NCI-H526 (cell line): ENCODE measurements at regions not wholly inside any gene's neighbourhood (a gene's known extent, or its start where the extent isn't known, plus 50 kb on each side); places are given as distances from the start of the nearest gene placed in this dataset.
"Not testable (repeated sequence)": the region's sequence is repeated elsewhere in the genome, so short reads cannot be mapped to it uniquely, and the experiment has no call there.

ENCODE experiments used
- DNase-seq, 2 experiments: peaks; one replicate each; lab custom pipeline; 2025; lab: John Stamatoyannopoulos, UW

DNA sequence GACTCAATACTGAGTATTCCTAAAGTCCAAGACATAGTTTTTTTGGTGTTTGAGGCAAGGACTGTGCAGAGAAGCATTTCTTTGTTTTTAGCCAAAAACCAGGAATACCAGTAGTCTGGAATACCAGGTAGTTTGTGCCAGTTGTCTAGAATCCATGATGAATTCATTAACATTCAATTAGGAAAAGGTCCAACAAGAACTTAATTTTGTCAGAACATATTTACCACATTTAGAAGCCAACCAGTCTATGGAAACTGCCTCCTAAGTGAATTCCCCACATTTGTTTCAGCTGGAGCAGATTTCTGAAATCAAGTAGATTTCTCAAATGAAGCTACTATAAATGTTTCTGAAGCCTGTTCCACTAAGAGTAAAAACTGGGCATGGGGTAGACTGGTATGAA is 1584.8 kb upstream of the ADGRL3 start:
- DNase-seq: no peak

DNA sequence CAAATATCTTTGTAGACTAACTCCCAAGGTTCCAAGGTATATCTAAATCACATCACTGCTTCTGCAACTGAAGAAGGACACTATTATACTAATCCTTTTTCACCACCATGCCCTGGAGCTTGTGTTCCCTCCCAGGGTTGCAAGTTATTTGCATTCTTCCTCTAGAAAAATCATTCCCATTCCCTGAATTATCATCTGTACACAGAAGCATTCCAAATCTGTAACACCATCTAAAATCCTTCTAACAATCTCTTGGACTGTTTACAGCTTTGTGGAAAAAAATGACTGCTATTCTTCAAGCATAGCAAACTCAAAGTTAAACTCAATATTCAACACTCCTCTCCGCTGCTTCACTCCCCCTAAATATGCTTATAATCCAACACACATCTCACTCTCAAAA is 1570.8 kb upstream of the ADGRL3 start:
- DNase-seq: no peak

DNA sequence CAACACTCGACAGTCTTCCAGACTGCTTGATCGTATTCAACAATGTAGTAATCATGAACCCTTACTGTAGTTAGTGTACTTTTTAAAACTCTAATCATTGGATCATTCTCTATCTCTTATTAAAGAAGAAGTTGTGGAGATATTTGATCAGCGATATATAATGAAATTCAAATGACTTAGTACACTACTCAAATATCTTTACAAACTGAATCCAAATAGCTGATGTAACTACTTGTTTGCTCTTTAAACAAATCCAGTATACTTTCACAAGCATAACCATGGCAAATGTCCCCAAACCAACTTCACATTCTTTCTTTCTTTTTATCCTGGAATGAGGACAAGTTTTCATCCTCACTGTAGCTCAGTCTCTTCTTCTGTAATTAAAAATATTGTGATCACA is 1569.9 kb upstream of the ADGRL3 start:
- no peak for DNase-seq

DNA sequence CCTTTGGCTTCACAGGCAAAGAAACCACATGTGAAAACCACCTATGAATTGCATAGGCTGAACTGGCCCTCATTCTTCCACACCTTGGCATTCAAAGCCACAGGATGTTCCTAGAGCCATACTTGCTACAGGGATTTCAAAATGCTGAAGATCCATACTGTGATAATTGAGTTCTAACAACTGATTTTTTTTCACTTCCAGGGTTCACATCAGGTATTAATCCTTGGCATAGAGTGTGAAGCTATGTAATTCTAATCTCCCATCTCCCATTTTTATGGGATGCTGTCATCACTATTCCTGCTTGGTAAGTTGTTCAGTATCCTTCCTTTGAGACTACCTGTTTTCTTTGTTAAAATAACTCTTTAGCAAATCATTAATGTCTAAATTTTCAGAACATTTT is 1569.2 kb upstream of the ADGRL3 start:
- no peak for DNase-seq

DNA sequence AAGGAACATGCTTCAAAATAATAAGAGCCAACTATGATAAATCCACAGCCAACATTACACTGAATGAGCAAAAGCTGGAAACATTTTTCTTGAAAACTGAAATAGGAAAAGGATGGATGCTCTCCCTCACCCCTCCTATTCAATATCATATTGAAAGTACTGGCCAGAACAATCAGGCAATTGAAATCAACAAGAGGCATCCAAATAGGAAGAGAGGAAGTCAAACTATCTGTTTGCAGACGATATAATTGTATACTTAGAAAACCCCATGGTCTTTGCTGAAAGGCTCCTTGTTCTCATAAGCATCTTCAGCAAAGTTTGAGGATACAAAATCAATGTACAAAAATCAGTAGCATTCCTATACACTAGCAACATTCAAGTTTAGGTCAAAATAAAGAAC is 1562.5 kb upstream of the ADGRL3 start:
- no peak for DNase-seq

DNA sequence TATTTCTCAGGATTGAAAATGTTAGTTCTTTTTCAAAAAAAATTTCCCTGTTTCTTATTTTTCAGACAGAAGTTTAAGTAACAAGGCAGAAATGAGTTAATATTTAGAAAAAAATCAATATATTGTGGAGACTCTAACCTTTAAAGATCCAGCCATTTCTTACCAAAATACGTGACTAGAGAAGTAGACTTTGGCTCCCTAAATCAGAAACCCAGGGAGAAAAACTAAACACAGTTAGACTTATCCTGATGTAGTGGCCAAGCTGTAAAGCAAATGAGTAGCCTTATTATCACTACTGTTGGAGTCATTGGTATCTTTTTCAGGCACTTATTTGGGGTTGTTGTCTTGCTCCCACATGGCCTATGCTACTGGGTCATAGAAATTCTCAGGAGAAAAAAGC is 1556.4 kb upstream of the ADGRL3 start:
- no peak for DNase-seq

DNA sequence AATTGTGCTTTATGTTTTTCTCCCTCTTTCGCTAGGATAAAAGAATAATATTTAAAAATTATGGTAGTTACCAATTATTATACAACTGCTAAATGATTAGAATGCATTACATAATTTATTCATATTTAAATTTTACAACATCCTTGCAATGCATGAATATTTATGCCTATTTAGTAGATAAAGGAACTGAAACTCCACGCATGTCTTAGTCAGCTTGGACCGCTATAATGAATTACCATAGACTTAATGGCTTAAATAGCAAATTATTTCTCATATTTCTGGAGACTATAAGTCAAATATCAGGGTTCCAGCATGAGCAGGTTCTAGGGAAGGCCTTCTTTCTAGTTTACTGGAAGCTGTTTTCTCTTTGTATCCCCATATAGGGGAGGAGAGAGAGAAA is 1555.4 kb upstream of the ADGRL3 start:
- DNase-seq: no peak

DNA sequence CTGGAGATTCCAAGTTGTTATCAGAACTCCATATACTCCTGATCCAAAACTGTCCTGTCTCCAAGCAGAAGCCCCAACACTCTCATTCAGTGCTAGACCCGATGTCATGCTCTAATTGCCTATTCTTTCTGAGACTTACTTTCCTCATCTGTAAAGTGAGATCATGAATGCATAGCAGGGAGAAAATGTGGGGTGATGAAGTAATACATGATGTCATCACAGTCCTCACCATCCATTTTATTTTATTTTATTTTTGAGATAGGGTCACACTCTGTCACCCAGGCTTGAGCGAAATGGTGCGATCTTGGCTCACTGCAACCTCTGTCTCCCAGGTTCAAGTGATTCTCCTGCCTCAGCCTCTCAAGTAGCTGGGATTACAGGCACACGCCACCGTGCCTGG is 1554.0 kb upstream of the ADGRL3 start:
- DNase-seq: no peak

DNA sequence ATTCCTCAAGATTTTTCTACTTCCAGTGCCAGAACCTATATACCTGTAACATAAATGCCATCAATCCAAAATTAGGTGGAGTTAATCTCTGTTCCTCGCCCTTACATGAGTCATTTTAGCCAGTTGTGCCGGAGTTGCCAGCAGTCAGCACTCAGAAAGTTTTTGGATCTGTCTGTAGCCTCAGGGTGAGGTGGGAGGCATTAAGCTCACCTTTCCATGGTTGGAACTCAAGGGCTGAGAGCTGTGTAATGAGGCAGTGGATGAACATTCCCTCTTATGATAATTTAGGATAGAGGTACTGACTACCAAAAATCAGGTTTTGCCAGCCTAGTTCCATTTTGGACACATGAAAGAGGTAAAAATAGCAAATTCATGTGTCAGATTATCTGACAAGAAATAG is 1553.1 kb upstream of the ADGRL3 start:
- no peak for DNase-seq

DNA sequence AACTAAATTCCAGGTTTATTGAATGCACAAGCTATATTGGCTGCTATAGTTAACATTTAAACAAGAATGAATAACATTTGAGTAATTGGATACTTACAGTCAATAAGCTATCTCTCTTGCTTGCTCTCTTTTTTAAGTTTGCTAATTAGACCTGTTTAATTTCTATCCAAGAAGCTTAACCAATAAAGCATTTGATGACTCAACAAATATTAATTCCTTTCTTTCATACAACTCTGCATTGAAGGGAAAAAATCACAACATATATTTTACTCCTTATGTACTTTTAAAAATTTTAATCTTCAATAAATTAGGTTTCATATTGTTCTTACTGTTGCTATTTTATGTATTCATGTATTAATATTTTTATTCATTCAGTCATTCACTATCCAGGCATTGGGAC is 1552.6 kb upstream of the ADGRL3 start:
- no peak for DNase-seq

DNA sequence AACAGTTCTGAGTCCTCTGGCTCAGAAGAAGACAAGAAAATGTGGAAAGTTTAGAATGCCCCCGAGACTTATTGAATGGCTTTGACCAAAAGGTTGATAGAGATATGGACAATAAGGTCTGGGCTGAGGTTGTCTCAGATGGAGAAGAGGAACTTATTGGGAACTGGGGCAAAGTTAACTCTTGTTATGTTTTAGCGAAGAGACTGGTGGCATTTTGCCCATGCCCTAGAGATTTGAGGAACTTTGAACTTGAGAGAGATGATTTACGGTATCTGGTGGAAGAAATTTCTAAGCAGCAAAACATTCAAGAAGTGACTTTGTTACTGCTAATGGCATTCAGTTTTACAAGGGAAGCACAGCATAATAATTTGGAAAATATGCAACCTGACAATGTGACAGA is 1549.3 kb upstream of the ADGRL3 start:
- DNase-seq: no peak

DNA sequence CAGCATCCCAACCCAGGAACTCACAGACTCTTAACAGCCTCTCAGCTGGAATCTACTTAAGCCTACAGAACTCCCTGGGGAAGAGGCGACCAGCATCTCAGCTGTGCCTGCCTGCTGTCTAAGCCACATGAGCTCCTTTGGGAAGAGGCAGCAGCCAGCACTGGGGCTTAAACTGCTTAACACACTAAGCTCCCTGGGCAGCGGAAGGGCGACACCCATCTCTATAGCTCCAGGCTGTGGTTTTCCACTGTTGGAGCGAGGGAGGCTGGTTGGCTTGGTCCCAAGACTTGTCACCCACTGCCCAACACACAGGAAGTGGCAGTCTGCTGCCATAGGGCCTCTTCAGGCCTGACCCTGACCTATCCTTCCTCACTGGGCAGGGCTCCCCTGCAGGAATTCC is 1544.1 kb upstream of the ADGRL3 start:
- no peak for DNase-seq

DNA sequence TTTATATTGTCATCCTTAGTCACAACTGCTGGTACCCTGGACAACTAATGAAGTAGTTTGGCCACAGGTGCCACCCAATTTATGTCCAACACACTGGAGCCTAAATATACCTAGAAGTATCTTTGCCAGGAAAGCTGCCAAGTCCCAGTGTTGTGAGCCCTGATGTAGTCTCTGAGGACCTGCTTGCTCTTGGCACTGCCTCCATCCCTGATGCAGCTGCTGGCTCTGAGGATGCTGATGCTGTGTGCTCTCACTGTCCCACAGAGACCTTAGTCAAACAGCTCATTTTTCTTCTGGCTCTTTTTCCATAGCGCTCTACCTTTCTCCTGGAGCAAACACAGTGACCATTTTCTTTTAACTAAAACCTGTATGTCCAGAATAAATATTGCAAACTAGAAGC is 1535.4 kb upstream of the ADGRL3 start:
- no peak for DNase-seq

DNA sequence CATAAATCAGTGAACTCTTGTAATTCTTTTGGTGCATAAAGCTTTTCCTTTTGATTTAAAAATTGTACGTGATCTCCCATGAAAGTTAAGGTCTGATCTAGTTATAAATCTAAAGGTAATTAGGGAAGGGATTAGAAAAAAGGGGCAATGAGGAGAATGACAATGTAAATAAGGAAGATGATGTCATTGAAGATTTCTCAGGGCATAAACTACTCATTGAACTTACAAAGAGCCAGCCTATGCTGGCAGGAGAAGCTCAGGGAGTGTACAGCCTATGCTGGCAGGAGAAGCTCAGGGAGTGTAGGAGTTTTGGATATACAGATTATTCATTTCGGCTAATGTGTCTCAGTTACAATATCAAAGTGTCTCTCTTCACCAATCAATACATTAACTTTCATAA is 1533.5 kb upstream of the ADGRL3 start:
- no peak for DNase-seq

DNA sequence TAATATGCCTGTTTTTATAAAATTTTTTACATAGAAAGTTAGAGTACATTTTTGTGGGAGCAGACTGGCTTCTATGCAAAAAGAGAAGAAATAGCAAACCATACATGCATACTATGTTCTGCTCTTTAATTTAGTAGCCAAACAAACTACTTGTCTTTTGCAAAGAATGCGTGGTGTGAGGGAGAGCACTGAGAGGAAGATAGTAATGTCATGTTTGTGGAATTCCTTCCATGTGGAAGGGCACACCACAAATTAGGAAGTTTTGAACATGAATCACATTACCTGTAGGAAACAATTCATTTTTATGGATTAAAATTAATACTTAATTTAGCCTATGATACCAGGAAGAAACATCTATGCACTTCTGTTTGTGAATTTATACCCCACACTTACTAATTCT is 1529.1 kb upstream of the ADGRL3 start:
- DNase-seq: no peak

DNA sequence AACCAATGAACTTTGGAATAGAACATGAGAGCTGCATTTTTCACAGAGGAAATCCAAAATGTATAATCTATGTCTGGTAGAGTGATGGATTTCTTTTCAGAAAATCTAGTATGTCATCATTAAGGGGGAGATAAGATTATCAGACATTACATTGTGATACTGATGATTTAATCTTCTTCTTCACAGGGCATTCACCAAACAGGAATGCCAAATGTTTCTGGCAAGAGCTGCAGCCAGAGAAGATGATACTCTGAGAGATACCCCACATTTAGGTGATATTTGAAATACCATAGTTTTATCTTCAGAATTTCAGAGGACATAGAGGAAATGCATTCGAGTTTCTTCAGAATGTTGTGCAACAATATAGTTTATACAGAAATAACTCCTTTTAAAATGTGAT is 1523.7 kb upstream of the ADGRL3 start:
- DNase-seq: no peak

DNA sequence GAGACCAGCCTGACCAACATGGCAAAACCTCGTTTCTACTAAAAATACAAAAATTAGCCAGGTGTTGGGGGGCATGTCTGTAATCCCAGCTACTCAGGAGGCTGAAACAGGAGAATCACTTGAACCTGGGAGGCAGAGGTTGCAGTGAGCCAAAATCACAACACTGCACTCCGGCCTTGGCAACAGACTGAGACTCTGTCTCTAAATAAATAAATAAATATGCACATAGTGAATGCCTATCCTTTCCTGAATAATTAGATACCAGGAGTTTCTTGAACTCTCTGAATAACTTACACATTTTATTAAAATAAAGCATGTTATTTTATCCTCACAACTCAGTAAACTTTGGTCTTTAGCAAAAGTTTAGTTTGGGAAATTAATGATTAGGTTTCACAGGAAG is 1523.1 kb upstream of the ADGRL3 start:
- DNase-seq: not testable (repeated sequence)

DNA sequence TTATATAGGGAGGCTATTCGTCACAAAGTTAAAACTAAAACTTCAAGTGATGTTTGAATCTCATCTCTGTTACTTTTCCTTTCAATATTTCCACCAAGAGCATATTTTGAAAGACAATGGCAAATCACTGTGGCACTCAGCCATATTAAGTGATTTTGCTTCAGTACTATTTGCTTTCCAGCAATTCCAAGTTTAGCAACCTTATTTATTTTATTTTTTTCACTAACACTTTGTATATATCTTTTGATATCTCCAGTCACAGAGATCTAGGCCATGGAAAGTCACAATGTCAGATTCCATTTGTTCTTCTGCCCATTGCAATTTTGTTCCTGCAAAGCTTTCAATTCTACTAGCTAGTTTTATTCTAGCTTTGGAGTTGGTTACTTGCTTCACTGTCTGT is 1514.5 kb upstream of the ADGRL3 start:
- DNase-seq: no peak

DNA sequence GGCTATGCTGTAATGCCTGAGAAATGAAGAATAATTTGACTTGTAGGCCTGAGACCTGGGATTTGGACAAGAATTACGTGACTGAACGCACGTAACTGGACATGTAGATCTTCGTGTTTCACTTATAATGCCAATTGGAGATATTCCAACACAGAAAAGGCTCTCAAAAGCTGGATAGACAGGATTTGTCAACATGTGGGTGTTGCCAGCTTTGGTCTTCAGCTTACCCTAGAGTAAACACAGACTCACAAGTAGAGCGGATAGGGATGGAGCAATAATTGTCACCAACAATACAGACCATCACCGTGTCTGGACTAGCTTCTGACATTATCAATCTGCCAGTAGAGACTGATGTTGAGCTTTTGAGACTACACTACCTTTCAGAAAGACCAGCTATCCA is 1511.0 kb upstream of the ADGRL3 start:
- no peak for DNase-seq

DNA sequence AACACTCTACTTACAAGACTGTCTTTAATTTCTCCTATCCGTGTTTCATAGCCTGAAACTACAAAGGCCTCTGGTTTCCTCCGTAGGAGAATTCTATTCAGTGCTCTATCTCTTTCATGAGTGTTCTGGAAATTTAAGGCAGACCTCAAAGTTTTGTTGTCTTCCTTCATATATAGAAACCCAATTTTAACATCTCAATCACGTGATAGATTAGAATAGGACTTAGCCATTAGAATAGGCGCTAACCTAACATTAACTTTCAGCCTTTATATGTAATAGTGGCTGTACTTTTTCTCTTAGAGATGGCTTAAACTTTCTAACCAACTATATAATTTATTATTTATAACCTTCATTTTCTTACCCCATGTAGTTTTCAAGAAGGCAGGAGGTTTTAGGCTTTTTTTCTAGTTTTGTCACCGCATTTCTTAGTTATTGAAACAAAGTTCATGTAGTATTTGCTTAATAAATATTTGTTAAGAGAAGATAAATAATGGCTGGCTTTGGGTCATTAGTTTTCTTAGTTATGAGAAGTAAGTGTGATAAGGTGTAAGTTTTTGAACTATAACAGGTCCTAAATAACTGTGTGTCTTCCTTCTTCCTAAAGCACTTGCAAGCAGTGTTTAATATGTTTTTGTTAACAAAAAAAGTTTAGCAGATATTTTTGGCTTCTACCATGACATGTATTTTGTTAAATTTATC is 1504.6 kb upstream of the ADGRL3 start:
- DNase-seq: no peak

DNA sequence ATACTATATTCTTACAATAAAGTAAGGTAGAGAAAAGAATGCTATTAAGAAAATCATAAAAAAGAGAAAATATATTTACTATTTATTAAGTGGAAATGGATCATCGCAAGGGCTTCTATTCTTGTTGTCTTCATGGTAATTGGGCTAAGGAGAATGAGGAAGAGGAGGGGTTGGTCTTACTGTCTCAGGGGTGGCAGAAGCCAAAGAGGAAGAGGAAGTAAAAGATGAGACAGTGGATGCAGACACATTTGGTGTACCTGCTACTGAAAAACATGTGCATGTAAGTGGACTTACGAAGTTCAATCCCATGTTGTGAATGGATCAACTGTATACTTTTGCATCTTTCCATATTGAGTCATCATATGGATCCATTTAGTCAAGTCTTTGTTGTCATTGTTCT is 1502.1 kb upstream of the ADGRL3 start:
- DNase-seq: no peak

DNA sequence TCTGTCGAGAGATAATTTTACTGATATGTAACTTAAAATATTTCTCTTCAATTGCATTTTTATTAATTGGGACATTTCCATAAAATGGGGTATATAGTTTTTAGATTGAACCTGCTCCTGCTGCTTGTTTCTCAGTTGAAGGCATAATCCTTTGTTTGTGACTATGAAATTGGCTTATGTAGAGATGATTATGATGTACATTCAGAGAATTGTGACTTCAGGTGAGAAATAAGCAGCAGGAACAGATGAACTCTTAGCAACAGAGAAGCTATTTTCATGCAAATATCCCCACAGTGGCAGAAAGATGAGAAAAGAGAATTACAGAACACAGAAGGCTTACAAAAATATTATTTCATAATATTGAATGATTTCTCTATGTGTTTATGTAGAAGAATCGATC is 1499.5 kb upstream of the ADGRL3 start:
- no peak for DNase-seq

DNA sequence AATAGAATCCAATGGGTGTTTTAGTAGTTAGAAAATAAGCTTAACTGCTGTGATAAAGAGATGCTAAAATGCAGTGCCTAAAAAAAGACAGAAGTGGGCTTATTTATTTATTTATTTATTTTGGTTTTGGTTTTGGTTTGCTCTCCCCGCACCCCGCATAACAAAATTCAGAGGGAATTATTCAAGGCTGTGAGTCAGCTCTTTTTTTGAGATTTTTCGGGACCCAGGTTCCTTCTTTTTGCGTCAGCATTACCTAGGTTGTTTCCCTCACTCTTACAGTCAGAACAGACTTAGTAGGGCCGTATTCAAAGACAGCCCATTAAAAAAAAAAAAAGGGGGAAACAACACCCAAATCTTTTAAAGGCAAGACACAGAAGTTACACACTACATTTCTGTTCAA is 1495.5 kb upstream of the ADGRL3 start:
- DNase-seq: no peak

DNA sequence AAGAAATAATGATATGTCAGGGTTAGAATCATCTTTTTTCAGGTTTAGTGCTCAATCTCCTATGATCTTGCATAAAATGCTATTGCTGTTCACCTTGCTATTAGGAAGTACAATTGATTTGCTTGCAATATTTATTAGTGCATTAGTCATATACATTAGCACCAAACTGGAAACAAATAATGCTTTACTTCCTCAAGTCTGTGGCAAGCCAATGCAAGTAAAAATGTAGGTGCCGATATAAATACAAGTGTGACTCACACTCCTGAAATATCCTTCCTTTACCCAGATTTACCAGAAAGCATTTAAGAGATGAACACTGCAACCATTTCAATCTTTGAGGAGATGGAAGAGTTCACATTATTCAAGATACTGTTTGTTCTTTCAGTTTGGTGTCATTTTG is 1487.7 kb upstream of the ADGRL3 start:
- no peak for DNase-seq

DNA sequence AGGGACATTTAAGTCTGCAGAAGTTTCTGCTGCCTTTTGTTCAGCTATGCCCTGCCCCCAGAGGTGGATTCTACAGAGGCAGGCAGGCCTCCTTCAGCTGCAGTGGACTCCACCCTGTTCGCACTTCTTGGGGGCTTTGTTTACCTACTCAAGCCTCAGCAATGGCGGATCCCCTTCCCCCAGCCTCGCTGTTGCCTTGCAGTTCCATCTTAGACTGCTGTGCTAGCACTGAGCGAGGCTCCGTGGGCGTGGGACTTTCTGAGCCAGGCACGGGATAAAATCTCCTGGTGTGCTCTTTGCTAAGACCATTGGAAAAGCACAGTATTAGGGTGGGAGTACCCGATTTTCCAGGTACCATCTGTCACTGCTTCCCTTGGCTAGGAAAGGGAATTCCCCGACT is 1475.8 kb upstream of the ADGRL3 start:
- not testable (repeated sequence) for DNase-seq
